ENCODE measurements at regions not wholly inside any gene's neighbourhood (a gene's known extent, or its start where the extent isn't known, plus 50 kb on each side); places are given as distances from the start of the nearest gene placed in this dataset.

DNA sequence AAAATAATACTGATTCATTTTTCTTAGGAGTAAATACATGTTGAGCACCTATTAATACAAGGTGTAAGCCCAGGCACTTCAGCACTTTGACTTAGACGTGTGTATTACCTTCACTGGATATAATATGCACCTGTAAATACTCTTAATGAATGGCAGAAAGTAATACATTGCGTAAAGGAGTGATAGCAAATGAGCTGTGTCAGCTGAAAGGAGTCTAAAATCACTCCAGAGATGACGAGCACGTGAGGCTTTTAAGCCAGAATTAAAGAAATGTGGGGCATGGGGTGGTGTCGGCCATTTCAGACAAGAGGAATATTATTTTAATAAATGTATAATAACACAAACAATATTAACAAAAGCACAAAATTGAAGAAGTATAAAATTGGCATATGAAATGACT, 722.7 kb downstream of the EPHA4 start:
- TF ChIP-seq, protein P1, sequence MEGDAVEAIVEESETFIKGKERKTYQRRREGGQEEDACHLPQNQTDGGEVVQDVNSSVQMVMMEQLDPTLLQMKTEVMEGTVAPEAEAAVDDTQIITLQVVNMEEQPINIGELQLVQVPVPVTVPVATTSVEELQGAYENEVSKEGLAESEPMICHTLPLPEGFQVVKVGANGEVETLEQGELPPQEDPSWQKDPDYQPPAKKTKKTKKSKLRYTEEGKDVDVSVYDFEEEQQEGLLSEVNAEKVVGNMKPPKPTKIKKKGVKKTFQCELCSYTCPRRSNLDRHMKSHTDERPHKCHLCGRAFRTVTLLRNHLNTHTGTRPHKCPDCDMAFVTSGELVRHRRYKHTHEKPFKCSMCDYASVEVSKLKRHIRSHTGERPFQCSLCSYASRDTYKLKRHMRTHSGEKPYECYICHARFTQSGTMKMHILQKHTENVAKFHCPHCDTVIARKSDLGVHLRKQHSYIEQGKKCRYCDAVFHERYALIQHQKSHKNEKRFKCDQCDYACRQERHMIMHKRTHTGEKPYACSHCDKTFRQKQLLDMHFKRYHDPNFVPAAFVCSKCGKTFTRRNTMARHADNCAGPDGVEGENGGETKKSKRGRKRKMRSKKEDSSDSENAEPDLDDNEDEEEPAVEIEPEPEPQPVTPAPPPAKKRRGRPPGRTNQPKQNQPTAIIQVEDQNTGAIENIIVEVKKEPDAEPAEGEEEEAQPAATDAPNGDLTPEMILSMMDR (IDR thresholded peaks at IDR 0.05) = no peak
- no peak for TF ChIP-seq EP300 (IDR thresholded peaks at IDR 0.05)
